ENCODE measurements at regions not wholly inside any gene's neighbourhood (a gene's known extent, or its start where the extent isn't known, plus 50 kb on each side); places are given as distances from the start of the nearest gene placed in this dataset.

DNA sequence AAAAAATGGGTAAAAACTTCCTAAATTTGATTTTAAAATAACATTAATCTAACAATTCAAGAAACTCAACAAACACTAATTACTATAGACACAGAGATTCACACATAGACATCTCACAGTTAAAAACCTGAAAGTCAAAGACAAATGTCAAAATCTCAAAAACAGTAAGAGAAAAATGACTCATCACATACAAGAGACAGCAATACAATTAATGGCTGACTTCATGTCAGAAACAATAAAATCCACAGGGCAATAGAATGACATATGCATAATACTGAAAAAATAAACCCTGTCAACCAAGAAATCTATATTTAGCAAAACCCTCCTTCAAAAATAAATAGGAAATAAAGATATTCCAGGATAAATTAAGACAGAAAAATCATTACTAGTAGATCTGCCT is 200.4 kb downstream of the CEMIP2 start:
- DNase-seq (ENCODE audit: extremely low read depth, low read depth) = no peak
- TF ChIP-seq, protein P1, sequence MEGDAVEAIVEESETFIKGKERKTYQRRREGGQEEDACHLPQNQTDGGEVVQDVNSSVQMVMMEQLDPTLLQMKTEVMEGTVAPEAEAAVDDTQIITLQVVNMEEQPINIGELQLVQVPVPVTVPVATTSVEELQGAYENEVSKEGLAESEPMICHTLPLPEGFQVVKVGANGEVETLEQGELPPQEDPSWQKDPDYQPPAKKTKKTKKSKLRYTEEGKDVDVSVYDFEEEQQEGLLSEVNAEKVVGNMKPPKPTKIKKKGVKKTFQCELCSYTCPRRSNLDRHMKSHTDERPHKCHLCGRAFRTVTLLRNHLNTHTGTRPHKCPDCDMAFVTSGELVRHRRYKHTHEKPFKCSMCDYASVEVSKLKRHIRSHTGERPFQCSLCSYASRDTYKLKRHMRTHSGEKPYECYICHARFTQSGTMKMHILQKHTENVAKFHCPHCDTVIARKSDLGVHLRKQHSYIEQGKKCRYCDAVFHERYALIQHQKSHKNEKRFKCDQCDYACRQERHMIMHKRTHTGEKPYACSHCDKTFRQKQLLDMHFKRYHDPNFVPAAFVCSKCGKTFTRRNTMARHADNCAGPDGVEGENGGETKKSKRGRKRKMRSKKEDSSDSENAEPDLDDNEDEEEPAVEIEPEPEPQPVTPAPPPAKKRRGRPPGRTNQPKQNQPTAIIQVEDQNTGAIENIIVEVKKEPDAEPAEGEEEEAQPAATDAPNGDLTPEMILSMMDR (IDR thresholded peaks at IDR 0.05; ENCODE audit: low read depth, low read length) = no peak

DNA sequence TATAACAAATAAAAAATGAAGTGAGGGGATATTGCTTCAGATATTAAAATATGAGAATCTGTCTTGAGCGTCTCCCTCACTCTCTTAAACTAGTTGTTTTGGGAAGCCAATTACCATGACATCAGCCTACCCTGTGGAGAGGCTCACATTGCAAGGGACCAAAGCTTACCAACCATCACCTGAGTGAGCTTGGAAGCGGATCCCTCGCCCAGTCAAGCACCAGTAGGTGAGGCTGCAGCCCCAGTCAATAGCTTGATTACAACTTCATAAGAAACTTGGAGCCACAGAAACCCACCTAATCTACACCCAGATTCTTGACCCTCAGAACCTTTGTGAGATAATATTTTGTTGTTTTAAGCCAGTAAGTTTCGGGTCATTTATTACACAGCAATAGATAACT is 206.2 kb downstream of the CEMIP2 start:
- DNase-seq (ENCODE audit: extremely low read depth, low read depth) = no peak
- TF ChIP-seq, protein P1 (IDR thresholded peaks at IDR 0.05; ENCODE audit: low read depth, low read length) = no peak

DNA sequence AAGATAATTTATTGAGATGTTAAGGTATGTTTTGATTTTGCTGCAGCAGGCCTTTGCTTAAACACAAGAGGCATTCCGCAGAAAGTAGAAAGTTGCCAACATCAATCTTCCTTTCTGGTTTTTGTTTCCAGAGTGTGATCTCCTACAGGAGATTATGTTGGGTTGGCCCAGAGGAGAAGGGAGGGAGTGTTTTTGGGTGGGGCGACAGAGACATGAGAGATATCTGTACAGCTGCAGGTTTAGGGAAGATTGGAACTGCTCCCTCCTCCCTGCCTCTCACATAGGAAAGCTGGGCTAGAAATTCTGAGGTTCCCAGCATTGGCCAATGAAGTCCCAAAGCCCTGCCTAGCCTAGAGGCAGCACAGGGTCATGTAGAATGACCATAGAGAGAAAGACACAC is 211.0 kb downstream of the CEMIP2 start:
- DNase-seq (ENCODE audit: extremely low read depth, low read depth) = no peak
- TF ChIP-seq, protein P1 (IDR thresholded peaks at IDR 0.05; ENCODE audit: low read depth, low read length) = no peak

DNA sequence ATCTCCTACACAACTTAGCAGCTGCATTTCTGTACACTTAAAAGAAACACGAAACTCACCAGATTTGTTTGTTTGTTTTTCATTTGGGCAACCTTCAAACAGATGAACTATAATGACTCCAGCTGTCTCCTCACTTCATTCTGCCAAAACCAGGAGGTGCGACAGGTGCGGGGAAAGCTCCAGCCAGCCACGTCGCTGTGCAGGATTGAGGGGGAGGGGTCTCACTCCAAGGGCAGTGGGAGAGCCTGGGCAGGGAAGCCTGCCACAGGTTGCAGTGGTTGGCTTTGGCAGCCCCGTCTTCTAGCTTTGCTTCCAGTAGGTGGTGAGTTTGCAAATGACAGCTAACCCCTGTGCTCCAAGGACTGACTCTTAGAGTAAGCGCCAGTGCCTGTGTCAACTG is 215.8 kb downstream of the CEMIP2 start:
- no peak for DNase-seq (ENCODE audit: extremely low read depth, low read depth)
- TF ChIP-seq, protein P1 (IDR thresholded peaks at IDR 0.05; ENCODE audit: low read depth, low read length) = no peak

DNA sequence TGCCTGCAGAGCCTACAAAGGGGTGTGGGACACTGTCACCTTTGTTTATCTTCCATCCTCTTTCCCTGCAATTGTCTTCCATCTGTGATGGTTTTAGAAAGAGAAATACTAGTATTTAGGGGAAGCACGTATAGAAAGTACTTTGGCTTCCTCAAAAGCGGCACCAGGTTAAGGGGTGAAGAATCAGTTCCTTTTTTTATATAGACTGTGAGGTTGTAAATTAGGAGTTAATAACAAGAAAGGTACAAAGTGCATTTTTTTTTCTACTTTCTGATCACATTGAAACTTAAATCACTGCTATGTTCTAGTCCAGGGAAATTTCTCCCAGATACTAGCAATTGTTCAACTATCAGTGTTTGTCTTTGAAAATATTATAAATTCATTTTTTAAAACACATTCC is 219.3 kb downstream of the CEMIP2 start:
- TF ChIP-seq, protein P1 (IDR thresholded peaks at IDR 0.05; ENCODE audit: low read depth, low read length) = no peak

DNA sequence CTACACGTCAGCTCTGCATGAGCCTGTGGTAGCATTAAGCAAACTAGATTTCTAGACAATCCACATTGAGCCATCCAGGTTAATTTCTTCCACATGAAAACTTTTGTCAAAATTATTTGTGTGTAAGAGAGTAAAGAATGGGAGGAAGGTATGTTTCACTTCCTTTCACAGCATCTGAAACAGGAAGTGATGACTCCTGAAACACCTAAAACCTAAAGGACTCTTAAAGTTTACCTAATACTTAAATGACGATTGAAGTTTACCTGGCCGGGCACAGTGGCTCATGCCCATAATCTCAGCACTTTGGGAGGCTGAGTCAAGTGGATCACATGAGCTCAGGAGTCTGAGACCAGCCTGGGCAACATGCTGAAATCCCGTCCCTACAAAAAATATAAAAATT is 223.8 kb downstream of the CEMIP2 start:
- DNase-seq (ENCODE audit: extremely low read depth, low read depth) = no peak
- TF ChIP-seq, protein P1 (IDR thresholded peaks at IDR 0.05; ENCODE audit: low read depth, low read length) = no peak

More for the DNA sequence above, 219.3 kb downstream of the CEMIP2 start:
- no peak for DNase-seq (ENCODE audit: extremely low read depth, low read depth)

DNA sequence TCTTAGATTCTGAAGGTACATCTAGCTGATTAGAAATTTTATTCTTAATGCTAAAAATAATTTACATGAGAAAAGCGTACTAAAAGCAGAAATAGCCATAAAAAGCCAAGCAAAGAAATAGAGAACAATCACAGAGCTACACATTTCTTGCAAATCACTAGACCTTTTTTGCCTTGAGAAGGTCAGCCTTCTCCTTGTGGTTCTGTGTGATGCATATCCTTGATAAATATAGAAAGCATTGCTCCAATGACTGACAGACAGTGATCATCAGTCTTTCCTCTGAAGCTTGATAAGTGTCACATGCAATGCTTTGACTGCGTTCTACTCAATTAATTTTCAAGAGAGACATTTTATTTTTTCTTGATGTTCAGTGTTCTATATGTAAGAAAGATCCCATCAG is 226.9 kb downstream of the CEMIP2 start:
- TF ChIP-seq, protein P1 (IDR thresholded peaks at IDR 0.05; ENCODE audit: low read depth, low read length) = no peak
- DNase-seq (ENCODE audit: extremely low read depth, low read depth) = no peak

All from AG09319 (cell line).